ENCODE measurements at regions not wholly inside any gene's neighbourhood (a gene's known extent, or its start where the extent isn't known, plus 50 kb on each side); places are given as distances from the start of the nearest gene placed in this dataset.

DNA sequence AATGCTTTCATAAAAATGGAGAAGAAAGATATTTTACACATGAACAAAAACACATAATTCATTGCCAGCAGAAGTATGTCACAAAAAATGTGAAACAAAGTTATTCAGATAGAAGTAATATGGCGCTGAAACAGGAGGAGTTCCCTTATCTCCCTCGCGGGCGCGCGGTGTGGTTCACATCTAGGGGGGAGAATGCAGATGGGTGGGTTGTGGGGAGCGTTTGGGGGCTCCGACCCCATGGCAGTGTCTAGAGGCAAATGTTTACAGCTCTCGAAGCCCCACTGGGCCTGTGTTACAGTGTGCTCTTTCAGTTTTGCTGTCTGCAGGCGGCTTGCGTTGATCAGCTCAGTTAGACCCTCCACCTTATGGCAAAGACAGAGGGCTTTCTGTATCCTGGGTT is 297.5 kb downstream of the CGGBP1 start:
- Histone ChIP-seq H3K4me3 (ENCODE audit: low read length) (no peak overlapping the region), H3K9ac (ENCODE audit: low read length) (no peak overlapping the region), H3K9me2 (ENCODE audit: insufficient read depth, low read length) (no peaks in the 10 kb centered on the region), H3K79me2 (replicated peaks; ENCODE audit: insufficient read depth, low read length) (no peaks in the 10 kb centered on the region), H3K27me3 (ENCODE audit: insufficient read depth, low read depth, low read length) (no peaks in the 10 kb centered on the region), H4K20me1 (ENCODE audit: insufficient read depth) (no peaks in the 10 kb centered on the region), H3K4me2 (ENCODE audit: low read length) (no peak overlapping the region), H3K9me3 (ENCODE audit: low read length) (no peaks in the 10 kb centered on the region), H3K36me3 (ENCODE audit: insufficient read depth, low read length) (no peaks in the 10 kb centered on the region), H2AFZ (ENCODE audit: low read depth, low read length) (no peak overlapping the region), H3K27ac (ENCODE audit: low read length) (no peak overlapping the region), H3F3A (ENCODE audit: insufficient read depth, low read length, poor library complexity, severe bottlenecking) (no peaks in the 10 kb centered on the region)
- no peak for TF ChIP-seq SMC3 (conservative IDR thresholded peaks at IDR 0.05; ENCODE audit: poor library complexity)

- no peaks in the 10 kb centered on the region for H3K36me3 ChIP-seq (ENCODE audit: insufficient read depth, low read length)
- H3K9ac ChIP-seq (ENCODE audit: low read length) = no peak overlapping the region
- no peak overlapping the region for H3K4me3 ChIP-seq (ENCODE audit: low read length)
- no peaks in the 10 kb centered on the region for H3K27me3 ChIP-seq (ENCODE audit: insufficient read depth, low read depth, low read length)
- H3K27ac ChIP-seq (ENCODE audit: low read length) = no peak overlapping the region
- no peaks in the 10 kb centered on the region for H3K9me2 ChIP-seq (ENCODE audit: insufficient read depth, low read length)
- no peaks in the 10 kb centered on the region for H3F3A ChIP-seq (ENCODE audit: insufficient read depth, low read length, poor library complexity, severe bottlenecking)
- no peaks in the 10 kb centered on the region for H3K9me3 ChIP-seq (ENCODE audit: low read length)
- no peaks in the 10 kb centered on the region for H3K79me2 ChIP-seq (replicated peaks; ENCODE audit: insufficient read depth, low read length)
- H2AFZ ChIP-seq (ENCODE audit: low read depth, low read length) = no peak overlapping the region
- H4K20me1 ChIP-seq (ENCODE audit: insufficient read depth) = no peaks in the 10 kb centered on the region
- TF ChIP-seq TAF1 (IDR thresholded peaks at IDR 0.05; ENCODE audit: low read depth) = no peak
- TF ChIP-seq EP300 (conservative IDR thresholded peaks at IDR 0.05; ENCODE audit: poor library complexity, severe bottlenecking) = no peak
- TF ChIP-seq RAD21 (conservative IDR thresholded peaks at IDR 0.05) = no peak
- no peak for TF ChIP-seq MXI1 (conservative IDR thresholded peaks at IDR 0.05; ENCODE audit: poor library complexity, severe bottlenecking)
- no peak for TF ChIP-seq POLR2AphosphoS5 (IDR thresholded peaks at IDR 0.05)
- TF ChIP-seq SMC3 (conservative IDR thresholded peaks at IDR 0.05; ENCODE audit: poor library complexity) = no peak
- no peak for TF ChIP-seq EZH2 (IDR thresholded peaks at IDR 0.05; ENCODE audit: borderline replicate concordance, insufficient read depth, low read length, poor library complexity, severe bottlenecking)
- TF ChIP-seq, protein P1, sequence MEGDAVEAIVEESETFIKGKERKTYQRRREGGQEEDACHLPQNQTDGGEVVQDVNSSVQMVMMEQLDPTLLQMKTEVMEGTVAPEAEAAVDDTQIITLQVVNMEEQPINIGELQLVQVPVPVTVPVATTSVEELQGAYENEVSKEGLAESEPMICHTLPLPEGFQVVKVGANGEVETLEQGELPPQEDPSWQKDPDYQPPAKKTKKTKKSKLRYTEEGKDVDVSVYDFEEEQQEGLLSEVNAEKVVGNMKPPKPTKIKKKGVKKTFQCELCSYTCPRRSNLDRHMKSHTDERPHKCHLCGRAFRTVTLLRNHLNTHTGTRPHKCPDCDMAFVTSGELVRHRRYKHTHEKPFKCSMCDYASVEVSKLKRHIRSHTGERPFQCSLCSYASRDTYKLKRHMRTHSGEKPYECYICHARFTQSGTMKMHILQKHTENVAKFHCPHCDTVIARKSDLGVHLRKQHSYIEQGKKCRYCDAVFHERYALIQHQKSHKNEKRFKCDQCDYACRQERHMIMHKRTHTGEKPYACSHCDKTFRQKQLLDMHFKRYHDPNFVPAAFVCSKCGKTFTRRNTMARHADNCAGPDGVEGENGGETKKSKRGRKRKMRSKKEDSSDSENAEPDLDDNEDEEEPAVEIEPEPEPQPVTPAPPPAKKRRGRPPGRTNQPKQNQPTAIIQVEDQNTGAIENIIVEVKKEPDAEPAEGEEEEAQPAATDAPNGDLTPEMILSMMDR (IDR thresholded peaks at IDR 0.05; ENCODE audit: poor library complexity, severe bottlenecking) = no peak
- no peak for TF ChIP-seq REST (IDR thresholded peaks at IDR 0.05; ENCODE audit: borderline replicate concordance)
- no peak overlapping the region for H3K4me2 ChIP-seq (ENCODE audit: low read length)
Observed at GRCh38 chr3:87756616-87757015, 302.2 kb downstream of the CGGBP1 start.

DNA sequence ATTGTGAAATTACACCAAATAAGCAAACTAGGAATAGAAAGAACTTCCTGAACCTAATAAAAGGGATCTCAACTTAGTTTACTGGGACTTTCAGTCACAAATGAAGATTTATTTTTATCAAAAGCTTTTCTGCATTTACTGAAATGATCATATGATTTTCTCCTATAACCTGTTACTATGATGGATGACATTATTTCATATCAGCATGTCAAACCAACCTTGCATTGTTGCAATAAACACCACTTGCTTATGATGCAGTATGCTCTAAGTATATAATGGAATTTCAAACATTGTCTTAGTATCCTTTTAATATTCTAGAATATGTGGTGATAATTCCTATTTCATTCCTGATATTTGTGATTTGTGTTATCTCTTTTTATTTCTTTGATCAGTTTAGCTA is 303.0 kb downstream of the CGGBP1 start:
- Histone ChIP-seq H3K9me2 (ENCODE audit: insufficient read depth, low read length) (no peaks in the 10 kb centered on the region), H3K27ac (ENCODE audit: low read length) (no peak overlapping the region), H3K4me2 (ENCODE audit: low read length) (no peak overlapping the region), H2AFZ (ENCODE audit: low read depth, low read length) (no peak overlapping the region), H3K27me3 (ENCODE audit: insufficient read depth, low read depth, low read length) (no peaks in the 10 kb centered on the region), H4K20me1 (ENCODE audit: insufficient read depth) (no peaks in the 10 kb centered on the region), H3F3A (ENCODE audit: insufficient read depth, low read length, poor library complexity, severe bottlenecking) (no peaks in the 10 kb centered on the region), H3K4me3 (ENCODE audit: low read length) (no peak overlapping the region), H3K9me3 (ENCODE audit: low read length) (no peaks in the 10 kb centered on the region), H3K36me3 (ENCODE audit: insufficient read depth, low read length) (no peaks in the 10 kb centered on the region), H3K79me2 (replicated peaks; ENCODE audit: insufficient read depth, low read length) (no peaks in the 10 kb centered on the region), H3K9ac (ENCODE audit: low read length) (no peak overlapping the region)
- TF ChIP-seq, protein P1 (IDR thresholded peaks at IDR 0.05; ENCODE audit: poor library complexity, severe bottlenecking) = no peak
- TF ChIP-seq EP300 (conservative IDR thresholded peaks at IDR 0.05; ENCODE audit: poor library complexity, severe bottlenecking) (no peak), EZH2 (IDR thresholded peaks at IDR 0.05; ENCODE audit: borderline replicate concordance, insufficient read depth, low read length, poor library complexity, severe bottlenecking) (no peak), RAD21 (conservative IDR thresholded peaks at IDR 0.05) (no peak), SMC3 (conservative IDR thresholded peaks at IDR 0.05; ENCODE audit: poor library complexity) (no peak), REST (IDR thresholded peaks at IDR 0.05; ENCODE audit: borderline replicate concordance) (no peak), MXI1 (conservative IDR thresholded peaks at IDR 0.05; ENCODE audit: poor library complexity, severe bottlenecking) (no peak), TAF1 (IDR thresholded peaks at IDR 0.05; ENCODE audit: low read depth) (no peak), POLR2AphosphoS5 (IDR thresholded peaks at IDR 0.05) (no peak)

Measured in neural cell (in vitro differentiated cells).